Erythroblast (primary cell): ENCODE measurements at regions not wholly inside any gene's neighbourhood (a gene's known extent, or its start where the extent isn't known, plus 50 kb on each side); places are given as distances from the start of the nearest gene placed in this dataset.

Experiments used
- DNase-seq, 2 experiments: peaks; one replicate each; lab custom pipeline; 2025; lab: John Stamatoyannopoulos, UW
- GATA1 ChIP-seq: IDR thresholded peaks from 2 replicates; pipeline ENCODE4 v1.6.1; 2011; ENCODE audit warnings: low read depth, mild to moderate bottlenecking, control low read depth, low read length, moderate library complexity
- POLR2A ChIP-seq: IDR thresholded peaks from 2 replicates; pipeline ENCODE4 v1.6.1; 2011; ENCODE audit warnings: mild to moderate bottlenecking, low read length

GRCh38 chr7:46203926-46204325 lies 282.9 kb upstream of the IGFBP3 start:
- TF ChIP-seq POLR2A (no peak), GATA1 (no peak)
- no peak for DNase-seq

GRCh38 chr7:46202379-46202778 lies 281.3 kb upstream of the IGFBP3 start:
- TF ChIP-seq GATA1 (no peak), POLR2A (no peak)
- no peak for DNase-seq

- no peak for DNase-seq
- no peak for TF ChIP-seq GATA1
- TF ChIP-seq POLR2A = no peak
Observed at GRCh38 chr7:46201961-46202360, 280.9 kb upstream of the IGFBP3 start.

DNA sequence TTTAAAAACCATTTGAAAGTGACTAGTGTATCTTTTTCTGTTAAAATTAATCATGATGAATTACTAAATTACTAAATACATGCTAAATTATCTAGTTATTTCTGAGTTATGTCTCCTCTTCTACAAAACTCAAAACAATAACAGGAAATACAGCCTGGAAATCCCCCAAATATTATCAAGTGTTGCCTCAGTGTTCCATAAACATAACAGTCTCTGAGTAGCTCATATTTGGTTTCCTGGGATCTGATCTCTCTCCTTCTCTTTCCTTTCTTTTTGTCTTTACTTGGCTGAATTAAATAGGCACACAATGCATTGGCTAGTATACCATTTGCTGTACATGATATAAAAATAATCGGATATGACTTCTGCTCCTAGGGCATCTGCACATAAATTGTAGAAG lies 277.6 kb upstream of the IGFBP3 start:
- TF ChIP-seq GATA1 (no peak), POLR2A (no peak)
- no peak for DNase-seq

DNA sequence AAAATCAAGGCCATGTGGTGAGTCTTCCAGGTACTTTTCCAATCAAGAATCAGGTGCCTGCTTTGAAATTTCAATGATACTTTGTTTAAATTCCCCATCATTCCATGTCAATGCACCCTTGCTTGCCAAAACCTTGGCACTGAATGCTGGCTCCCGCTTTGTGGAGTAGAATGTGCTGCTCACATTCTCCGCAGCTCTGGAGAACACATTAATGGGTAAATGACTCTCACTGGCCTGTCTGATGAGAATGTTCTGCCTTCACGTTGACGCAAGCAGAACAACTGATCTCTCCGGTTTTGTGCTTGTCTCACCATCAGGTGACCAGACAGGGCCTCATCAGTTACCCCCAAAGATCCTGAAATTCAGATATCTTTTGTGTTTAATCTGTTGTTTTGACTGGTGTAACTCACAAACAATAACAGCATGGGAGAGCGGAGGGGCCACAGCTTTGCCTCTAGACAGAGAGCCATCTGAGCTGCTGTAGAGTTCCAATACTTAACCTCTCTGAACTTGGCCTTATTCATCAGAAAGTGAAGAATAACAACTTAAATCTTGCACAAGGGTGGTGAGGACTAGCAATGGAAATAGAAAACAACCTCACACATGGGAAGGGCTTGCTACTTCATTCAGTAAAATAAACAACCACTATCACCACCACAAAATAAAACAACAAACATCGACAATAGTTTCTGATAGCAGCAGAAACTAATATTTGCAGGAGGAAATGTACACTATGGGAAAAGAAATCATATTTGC lies 276.9 kb upstream of the IGFBP3 start:
- TF ChIP-seq POLR2A (no peak), GATA1 (no peak)
- DNase-seq = no peak

- TF ChIP-seq GATA1 = no peak
- TF ChIP-seq POLR2A = no peak
- DNase-seq = no peak
Observed at GRCh38 chr7:46195934-46196333, 274.9 kb upstream of the IGFBP3 start.

GRCh38 chr7:46192271-46192670 lies 271.2 kb upstream of the IGFBP3 start:
- TF ChIP-seq POLR2A = no peak
- no peak for TF ChIP-seq GATA1
- no peak for DNase-seq

GRCh38 chr7:46191776-46192175 lies 270.7 kb upstream of the IGFBP3 start:
- no peak for DNase-seq
- TF ChIP-seq GATA1 (no peak), POLR2A (no peak)

DNA sequence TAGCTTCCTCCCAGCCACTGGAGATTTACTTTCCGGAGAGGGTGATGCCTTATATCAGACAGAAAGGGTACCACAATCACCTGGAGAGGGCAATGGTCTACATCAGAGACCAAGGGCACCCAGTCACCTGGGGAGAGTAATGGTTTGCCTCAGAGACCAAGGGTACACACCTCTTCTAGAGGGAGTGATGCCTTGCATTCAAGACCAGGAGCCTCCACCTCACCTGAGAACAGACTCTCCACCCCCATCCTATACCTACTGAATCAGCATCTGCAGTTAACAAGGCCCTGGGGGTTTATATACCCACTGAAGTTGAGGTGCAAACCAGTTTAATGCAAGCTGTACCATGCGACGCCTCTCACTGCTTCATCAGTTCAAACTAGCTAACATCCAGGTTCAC lies 270.2 kb upstream of the IGFBP3 start:
- no peak for DNase-seq
- TF ChIP-seq POLR2A (no peak), GATA1 (no peak)

DNA sequence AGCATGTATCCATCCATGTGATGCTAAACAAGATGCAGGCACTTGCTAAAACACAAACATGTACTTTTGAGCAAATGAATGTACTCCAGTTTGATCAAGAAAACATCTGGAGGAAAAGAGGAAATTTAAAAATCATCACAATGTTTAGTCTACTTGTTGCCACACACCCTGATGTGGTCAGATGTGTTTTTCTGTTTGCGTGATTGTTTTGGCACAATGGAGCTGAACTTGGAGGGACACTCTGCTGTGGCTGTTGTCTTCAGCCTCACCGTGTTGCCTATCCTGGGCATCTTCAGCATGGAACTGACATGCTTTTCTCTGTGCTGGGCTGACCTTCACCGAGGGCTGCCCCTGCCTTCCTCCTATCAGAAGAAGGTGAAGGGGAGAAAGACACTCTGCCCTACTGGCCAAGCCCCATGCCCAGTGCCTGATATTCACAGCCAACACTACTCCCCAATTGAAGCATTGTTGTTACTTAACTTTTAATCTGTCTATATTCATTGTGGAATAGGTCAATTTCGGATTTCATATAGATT lies 268.3 kb upstream of the IGFBP3 start:
- TF ChIP-seq POLR2A = no peak
- no peak for TF ChIP-seq GATA1
- no peak for DNase-seq

DNA sequence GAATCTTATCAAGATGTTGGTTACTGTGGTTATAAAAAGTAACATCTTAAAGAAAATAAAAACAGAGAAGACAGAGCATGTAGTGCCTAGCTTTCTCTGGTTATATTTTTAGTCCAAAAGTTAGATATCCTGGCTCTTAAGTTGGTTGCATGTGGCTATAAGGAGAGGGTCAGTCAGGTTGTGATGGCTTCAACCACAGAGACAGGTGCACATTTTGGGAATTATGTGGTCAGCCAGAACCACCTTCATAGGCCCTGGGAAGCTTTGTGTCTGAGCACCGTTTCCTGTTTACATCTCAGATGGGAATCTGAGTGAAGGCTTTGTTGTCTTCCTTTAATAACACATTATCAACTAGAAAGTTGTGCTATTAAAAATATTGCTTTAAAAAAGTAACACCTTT lies 265.1 kb upstream of the IGFBP3 start:
- no peak for DNase-seq
- TF ChIP-seq POLR2A (no peak), GATA1 (no peak)

- DNase-seq = no peak
- no peak for TF ChIP-seq POLR2A
- TF ChIP-seq GATA1 = no peak
Observed at GRCh38 chr7:46179061-46179610, 258.1 kb upstream of the IGFBP3 start.

- TF ChIP-seq POLR2A = no peak
- TF ChIP-seq GATA1 = no peak
- DNase-seq = no peak
Observed at GRCh38 chr7:46178661-46179060, 257.6 kb upstream of the IGFBP3 start.

DNA sequence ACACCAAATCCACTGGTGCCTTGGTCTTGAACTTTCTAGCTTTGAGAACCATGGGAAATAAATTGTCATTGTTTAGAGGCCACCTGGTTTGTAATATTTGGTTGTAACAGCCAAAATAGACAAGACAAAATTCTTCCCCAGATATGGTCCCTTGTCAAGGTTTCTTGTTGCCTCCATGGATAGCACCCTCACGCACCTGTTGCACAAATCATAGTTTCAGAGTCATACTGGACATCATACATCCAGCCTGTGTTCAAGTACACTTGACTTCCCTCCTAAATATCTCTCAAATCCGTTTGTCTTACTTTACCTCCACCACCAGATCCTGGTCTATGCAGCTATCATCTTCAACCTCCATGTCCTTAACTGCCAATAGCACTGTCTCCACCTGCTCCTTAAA lies 256.7 kb upstream of the IGFBP3 start:
- TF ChIP-seq POLR2A = no peak
- no peak for TF ChIP-seq GATA1
- no peak for DNase-seq
